22Rv1 (cell line): ENCODE measurements at regions not wholly inside any gene's neighbourhood (a gene's known extent, or its start where the extent isn't known, plus 50 kb on each side); places are given as distances from the start of the nearest gene placed in this dataset.

Experiments
- ZFX ChIP-seq: fragments of 450-650 bp; IDR thresholded peaks from 2 replicates; pipeline ENCODE4 v1.6.1; 2017; ENCODE audit warnings: antibody characterized with exemption, borderline replicate concordance
- TF ChIP-seq, protein P1 (sequence below): fragments of 450-650 bp; IDR thresholded peaks from 2 replicates; pipeline ENCODE4 v1.5.1; 2017; ENCODE audit warnings: mild to moderate bottlenecking

DNA sequence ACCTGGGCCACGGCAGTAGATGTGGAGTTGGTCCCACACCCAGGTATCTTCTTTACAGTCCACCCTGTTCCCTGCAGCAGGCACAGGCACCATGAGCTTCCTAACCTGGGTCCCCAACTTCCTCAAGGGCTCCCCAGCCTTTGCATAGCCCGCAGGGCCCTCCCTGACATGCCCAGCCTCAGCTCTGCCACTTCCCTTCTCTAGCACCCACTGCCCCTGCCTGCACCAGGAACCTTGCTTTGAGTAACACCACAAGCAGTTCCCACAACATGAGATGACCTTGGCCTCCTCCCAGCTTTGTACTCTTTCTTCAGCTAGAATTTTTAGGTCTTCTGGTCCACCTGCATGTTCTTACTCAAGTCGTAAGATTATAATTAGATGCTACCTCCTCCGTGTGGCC lies 92.2 kb upstream of the ZPBP start:
- TF ChIP-seq, protein P1, sequence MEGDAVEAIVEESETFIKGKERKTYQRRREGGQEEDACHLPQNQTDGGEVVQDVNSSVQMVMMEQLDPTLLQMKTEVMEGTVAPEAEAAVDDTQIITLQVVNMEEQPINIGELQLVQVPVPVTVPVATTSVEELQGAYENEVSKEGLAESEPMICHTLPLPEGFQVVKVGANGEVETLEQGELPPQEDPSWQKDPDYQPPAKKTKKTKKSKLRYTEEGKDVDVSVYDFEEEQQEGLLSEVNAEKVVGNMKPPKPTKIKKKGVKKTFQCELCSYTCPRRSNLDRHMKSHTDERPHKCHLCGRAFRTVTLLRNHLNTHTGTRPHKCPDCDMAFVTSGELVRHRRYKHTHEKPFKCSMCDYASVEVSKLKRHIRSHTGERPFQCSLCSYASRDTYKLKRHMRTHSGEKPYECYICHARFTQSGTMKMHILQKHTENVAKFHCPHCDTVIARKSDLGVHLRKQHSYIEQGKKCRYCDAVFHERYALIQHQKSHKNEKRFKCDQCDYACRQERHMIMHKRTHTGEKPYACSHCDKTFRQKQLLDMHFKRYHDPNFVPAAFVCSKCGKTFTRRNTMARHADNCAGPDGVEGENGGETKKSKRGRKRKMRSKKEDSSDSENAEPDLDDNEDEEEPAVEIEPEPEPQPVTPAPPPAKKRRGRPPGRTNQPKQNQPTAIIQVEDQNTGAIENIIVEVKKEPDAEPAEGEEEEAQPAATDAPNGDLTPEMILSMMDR = no peak
- no peak for TF ChIP-seq ZFX
